Activated CD8-positive, alpha-beta T cell treated with anti-CD3 and anti-CD28 coated beads for 36 hours (primary cell): ENCODE measurements at regions not wholly inside any gene's neighbourhood (a gene's known extent, or its start where the extent isn't known, plus 50 kb on each side); places are given as distances from the start of the nearest gene placed in this dataset.

ENCODE experiments used
- ATAC-seq: fragments of 200-7000 bp; cut with Tn5 transposase; one replicate; pipeline ENCODE4 v1.10.0; 2021; ENCODE audit warnings: mild to moderate bottlenecking, moderate library complexity
- CTCF ChIA-PET: fragments of 350-600 bp; sonication (Branson Sonifier 250); formaldehyde crosslinking; loops from one replicate; lab custom pipeline; 2021; ENCODE audit warnings: antibody characterized with exemption; lab: Charles Lee
- POLR2A ChIA-PET: fragments of 350-600 bp; sonication (Branson Sonifier 250); formaldehyde crosslinking; loops from one replicate; lab custom pipeline; 2021; ENCODE audit warnings: antibody characterized with exemption; lab: Charles Lee
- DNase-seq: peaks from one replicate; pipeline ENCODE4 v3.0.0-alpha.2; 2020
- H3K27ac Mint-ChIP-seq: one replicate; pipeline ENCODE4 v1.8.0; 2021; ENCODE audit warnings: mild to moderate bottlenecking, mixed read lengths
- H3K27me3 Mint-ChIP-seq: one replicate; pipeline ENCODE4 v1.8.0; 2021; ENCODE audit warnings: mixed read lengths
- H3K36me3 Mint-ChIP-seq: one replicate; pipeline ENCODE4 v1.8.0; 2021; ENCODE audit warnings: low read depth, mixed read lengths
- H3K4me1 Mint-ChIP-seq: one replicate; pipeline ENCODE4 v1.8.0; 2021; ENCODE audit warnings: low read depth, mixed read lengths
- H3K4me3 Mint-ChIP-seq: one replicate; pipeline ENCODE4 v1.8.0; 2021; ENCODE audit warnings: mild to moderate bottlenecking, moderate library complexity, mixed read lengths
- H3K9me3 Mint-ChIP-seq: one replicate; pipeline ENCODE4 v1.8.0; 2021; ENCODE audit warnings: mixed read lengths
- CTCF ChIP-seq: fragments of 200-600 bp; IDR thresholded peaks from one replicate; pipeline ENCODE4 v1.8.0; 2022; ENCODE audit warnings: antibody characterized with exemption, mild to moderate bottlenecking
- intact Hi-C: fragments of 100-400 bp; cut with micrococcal nuclease; formaldehyde crosslinking; loops from one replicate; pipeline ENCODE4 v1.10.0; 2022

DNA sequence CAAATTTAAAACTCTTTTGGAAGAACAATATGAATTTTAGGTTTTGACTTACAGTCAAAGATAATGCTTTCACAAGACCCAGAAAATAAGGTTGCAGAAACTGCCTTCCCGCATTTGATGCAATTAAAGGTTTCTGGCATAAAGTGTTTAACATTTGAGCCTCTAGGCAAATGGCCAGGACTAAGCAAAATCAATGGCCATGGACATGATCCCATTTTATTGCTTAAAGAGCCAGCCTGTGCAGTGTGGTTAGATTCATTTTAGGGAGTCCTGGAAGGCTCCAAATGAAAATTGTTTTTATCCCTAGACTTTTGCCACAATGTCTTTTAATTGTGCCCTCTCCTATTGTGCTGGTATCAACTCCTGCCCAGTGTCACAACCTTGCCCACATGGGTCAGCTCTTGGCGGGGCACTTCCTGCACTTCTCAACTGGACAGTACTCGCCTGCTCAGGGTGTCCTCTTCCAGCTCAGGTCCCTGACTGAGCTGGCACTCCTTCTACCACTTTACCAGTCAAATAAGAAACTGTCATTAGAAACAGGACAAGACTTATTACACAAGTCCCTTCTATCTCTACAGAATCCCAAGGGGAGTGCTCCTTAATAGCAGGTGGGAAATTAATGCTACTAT lies 208.4 kb upstream of the NPY2R start:
- H3K9me3 Mint-ChIP-seq, result no peaks in the 10 kb centered on the region
- no peak overlapping the region for H3K4me3 Mint-ChIP-seq
- H3K4me1 Mint-ChIP-seq, result no peaks in the 10 kb centered on the region
- intact Hi-C loops, result no loop called here
- no peak for TF ChIP-seq CTCF
- ChIA-PET POLR2A (no interaction called here), CTCF (no interaction called here)
- H3K27me3 Mint-ChIP-seq, result peaks cover 2% of the 10 kb centered on the region
- no peak for DNase-seq
- no peak overlapping the region for H3K27ac Mint-ChIP-seq
- H3K36me3 Mint-ChIP-seq, result no peaks in the 10 kb centered on the region
- ATAC-seq, result no peak

- Mint-ChIP-seq H3K4me1 (no peaks in the 10 kb centered on the region), H3K4me3 (no peak overlapping the region), H3K27me3 (peaks cover 2% of the 10 kb centered on the region)
Measured at GRCh38 chr4:155001251-155001650, 207.2 kb upstream of the NPY2R start.

DNA sequence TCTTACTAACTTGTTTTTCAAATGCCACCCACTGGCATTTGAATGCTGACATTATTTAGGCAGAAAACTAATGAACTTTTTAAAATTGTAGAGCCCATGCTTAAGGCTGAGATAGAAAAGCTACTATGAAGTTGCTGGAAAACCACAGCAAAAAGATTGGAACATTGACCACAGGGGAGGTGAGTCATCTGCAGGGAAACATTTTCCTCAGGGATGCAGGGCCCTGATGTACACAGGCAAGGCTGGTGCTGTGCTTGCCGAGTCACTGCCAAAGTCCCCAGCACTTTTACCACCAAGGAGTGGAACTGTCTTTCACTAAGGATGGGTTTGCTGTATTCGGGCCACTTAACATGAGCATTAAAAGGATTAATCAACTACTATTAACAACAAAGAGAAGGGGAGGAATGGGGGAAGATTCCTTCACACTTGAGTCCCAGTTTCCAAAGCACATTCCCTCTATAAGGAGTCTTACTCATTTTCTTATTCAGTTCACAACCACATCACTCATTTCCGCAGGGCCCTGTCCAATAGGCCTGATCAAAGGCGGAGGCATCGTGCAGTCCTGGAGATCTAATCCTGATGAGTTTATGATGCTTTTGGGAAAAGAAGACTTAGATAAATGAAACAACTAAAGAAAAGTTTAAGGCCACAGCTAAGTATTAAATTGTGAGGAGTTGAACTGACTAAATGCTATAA lies 202.9 kb upstream of the NPY2R start:
- CTCF ChIA-PET, result no interaction called here
- H3K36me3 Mint-ChIP-seq, result no peaks in the 10 kb centered on the region
- H3K27me3 Mint-ChIP-seq, result peaks cover 1% of the 10 kb centered on the region
- no peak for ATAC-seq
- no peak for TF ChIP-seq CTCF
- H3K4me1 Mint-ChIP-seq, result peaks cover 2% of the 10 kb centered on the region
- H3K27ac Mint-ChIP-seq, result no peak overlapping the region
- POLR2A ChIA-PET, result no interaction called here
- no peak for DNase-seq
- no peak overlapping the region for H3K4me3 Mint-ChIP-seq
- no peaks in the 10 kb centered on the region for H3K9me3 Mint-ChIP-seq
- intact Hi-C loops, result no loop called here

More at GRCh38 chr4:155001251-155001650, 207.2 kb upstream of the NPY2R start:
- CTCF ChIA-PET, result no interaction called here
- ATAC-seq, result no peak
- intact Hi-C loops, result no loop called here
- DNase-seq, result no peak
- TF ChIP-seq CTCF, result no peak
- H3K36me3 Mint-ChIP-seq, result no peaks in the 10 kb centered on the region
- H3K9me3 Mint-ChIP-seq, result no peaks in the 10 kb centered on the region
- POLR2A ChIA-PET, result no interaction called here
- H3K27ac Mint-ChIP-seq, result no peak overlapping the region

DNA sequence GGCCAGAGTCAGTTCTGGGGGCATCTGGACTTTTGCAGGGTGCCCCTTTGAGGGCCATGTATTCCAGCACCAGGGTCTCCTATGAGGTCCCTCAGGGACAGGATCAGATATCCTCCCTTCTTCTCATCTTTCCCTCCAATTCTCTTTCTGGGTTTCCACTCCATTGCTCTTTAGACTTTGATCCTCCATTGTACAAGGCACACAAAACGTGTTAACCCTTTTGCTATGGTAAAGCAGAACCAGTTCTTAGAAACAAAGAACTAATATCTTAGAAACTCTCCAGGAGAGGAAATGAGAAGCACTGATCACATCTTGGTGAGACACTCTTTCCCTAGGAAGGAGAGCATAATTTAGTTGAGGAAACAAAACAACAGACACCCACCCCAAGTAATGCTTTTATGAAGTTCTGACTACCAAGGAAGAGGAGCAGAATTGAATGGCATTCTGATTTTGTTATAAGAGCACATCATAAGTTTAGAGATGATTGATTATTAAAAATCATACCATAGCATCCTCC lies 200.7 kb upstream of the NPY2R start:
- POLR2A ChIA-PET, result no interaction called here
- Mint-ChIP-seq H3K27ac (no peak overlapping the region), H3K36me3 (no peaks in the 10 kb centered on the region), H3K4me1 (peaks cover 2% of the 10 kb centered on the region), H3K9me3 (no peaks in the 10 kb centered on the region), H3K4me3 (no peak overlapping the region), H3K27me3 (peaks cover 1% of the 10 kb centered on the region)
- intact Hi-C loops, result no loop called here
- CTCF ChIA-PET, result no interaction called here
- no peak for DNase-seq
- peak; percentile 37 for ATAC-seq
- no peak for TF ChIP-seq CTCF

GRCh38 chr4:155008389-155008788 lies 200.0 kb upstream of the NPY2R start:
- intact Hi-C loops, result no loop called here
- no peak for TF ChIP-seq CTCF
- Mint-ChIP-seq H3K4me3 (no peak overlapping the region), H3K27ac (no peak overlapping the region), H3K9me3 (no peaks in the 10 kb centered on the region), H3K27me3 (peaks cover 1% of the 10 kb centered on the region), H3K36me3 (no peaks in the 10 kb centered on the region), H3K4me1 (peaks cover 2% of the 10 kb centered on the region)
- ChIA-PET POLR2A (no interaction called here), CTCF (no interaction called here)
- ATAC-seq (no peak), DNase-seq (no peak)
